ENCODE measurements at regions not wholly inside any gene's neighbourhood (a gene's known extent, or its start where the extent isn't known, plus 50 kb on each side); places are given as distances from the start of the nearest gene placed in this dataset.
"Not testable (repeated sequence)": the region's sequence is repeated elsewhere in the genome, so short reads cannot be mapped to it uniquely, and the experiment has no call there.

- H4K91ac ChIP-seq (replicated peaks; ENCODE audit: insufficient read length, low read length); H3K9ac ChIP-seq (replicated peaks in 1 of 4; ENCODE audit: extremely low read depth in 1 of 4, low read depth in 3 of 4, low read length in 3 of 4); H3K4me1 ChIP-seq (replicated peaks in 1 of 4; ENCODE audit: control insufficient read depth in 3 of 4, insufficient read depth in 4 of 4, low read length in 3 of 4); H3K14ac ChIP-seq (ENCODE audit: insufficient read length); H3K4me3 ChIP-seq (ENCODE audit: extremely low read depth in 1 of 4, insufficient read depth in 2 of 4, low read depth in 3 of 4, low read length in 4 of 4); H2AK5ac ChIP-seq (ENCODE audit: low read depth, low read length); H3K23me2 ChIP-seq (ENCODE audit: low read depth, low read length); H2BK5ac ChIP-seq (ENCODE audit: low read depth, low read length); DNase-seq (ENCODE audit: low read depth in 1 of 2, low spot score in 2 of 2); H2BK120ac ChIP-seq (replicated peaks; ENCODE audit: low read depth, low read length); H2AFZ ChIP-seq (ENCODE audit: low read length); H4K20me1 ChIP-seq (replicated peaks in 1 of 2; ENCODE audit: control insufficient read depth in 1 of 2, insufficient read depth in 2 of 2, low read length in 2 of 2); H2BK15ac ChIP-seq (ENCODE audit: low read length); H3K9me3 ChIP-seq (ENCODE audit: insufficient read depth in 2 of 2, low read depth in 1 of 2, low read length in 1 of 2); H3K56ac ChIP-seq (replicated peaks; ENCODE audit: insufficient read length, low read depth, low read length); H3K18ac ChIP-seq (ENCODE audit: extremely low read depth, low read length); H3K4ac ChIP-seq (replicated peaks; ENCODE audit: insufficient read length, low read depth, low read length); H3K23ac ChIP-seq (ENCODE audit: insufficient read length); FAIRE-seq; H2BK12ac ChIP-seq (ENCODE audit: low read depth, low read length); H4K5ac ChIP-seq (ENCODE audit: insufficient read length, low read depth, low read length); POLR2A ChIA-PET (ENCODE audit: partially characterized antibody); H4K8ac ChIP-seq (ENCODE audit: extremely low read depth, insufficient read depth, low read length); H3K79me1 ChIP-seq (ENCODE audit: low read depth, low read length); H3K27ac ChIP-seq (ENCODE audit: low read depth, low read length); H3K79me2 ChIP-seq (ENCODE audit: control insufficient read depth in 1 of 2, insufficient read depth in 2 of 2, low read length in 2 of 2); H3K36me3 ChIP-seq (ENCODE audit: control insufficient read depth in 2 of 4, insufficient read depth in 4 of 4, low read length in 3 of 4); H3K4me2 ChIP-seq (ENCODE audit: insufficient read depth in 1 of 2, low read depth in 2 of 2, low read length in 2 of 2); H2BK20ac ChIP-seq (ENCODE audit: low read length); H3K27me3 ChIP-seq (replicated peaks in 1 of 4; ENCODE audit: control insufficient read depth in 3 of 4, extremely low read depth in 1 of 4, insufficient read depth in 3 of 4, low read length in 3 of 4): not testable (repeated sequence)
- CTCF ChIA-PET (ENCODE audit: partially characterized antibody): interaction anchor here (0.6 kb wide), 1 partner anchor 629 kb away, joined by 3 read pairs; no protein-coding TSS in a partner anchor
- WGBS, 2 experiments (ENCODE audit: extremely low coverage in 1 of 2, insufficient coverage in 1 of 2, insufficient read length in 1 of 2, insufficient replicate concordance in 2 of 2, low coverage in 1 of 2, low lambda C conversion rate in 2 of 2, missing lambda C conversion rate in 1 of 2): 69% methylated on average over 1 of the region's 1 CpG; no CpG with 5 or more reads in 1 of the 2 experiments
Measured at GRCh38 chr2:121853149-121853548, 97.7 kb downstream of the TSN start.
